T47D (cell line): ENCODE measurements at regions not wholly inside any gene's neighbourhood (a gene's known extent, or its start where the extent isn't known, plus 50 kb on each side); places are given as distances from the start of the nearest gene placed in this dataset.
"Not testable (repeated sequence)": the region's sequence is repeated elsewhere in the genome, so short reads cannot be mapped to it uniquely, and the experiment has no call there.

Experiments used
- DNase-seq, 2 experiments: peaks; one replicate each; pipeline versions ENCODE4 v3.0.0 to v3.0.0-alpha.2; 2011 to 2012; ENCODE audit warnings: low read depth in 1 of 2, low spot score in 1 of 2
- JUND ChIP-seq: IDR thresholded peaks from 2 replicates; pipeline ENCODE4 v1.6.1; 2012; ENCODE audit warnings: low read depth
- in situ Hi-C: cut with HindIII; loops from 2 replicates; pipeline ENCODE4 v1.10.0; 2016; ENCODE audit warnings: low sequenced_read_pairs, low pct_unique_long_range_greater_than_20kb

DNA sequence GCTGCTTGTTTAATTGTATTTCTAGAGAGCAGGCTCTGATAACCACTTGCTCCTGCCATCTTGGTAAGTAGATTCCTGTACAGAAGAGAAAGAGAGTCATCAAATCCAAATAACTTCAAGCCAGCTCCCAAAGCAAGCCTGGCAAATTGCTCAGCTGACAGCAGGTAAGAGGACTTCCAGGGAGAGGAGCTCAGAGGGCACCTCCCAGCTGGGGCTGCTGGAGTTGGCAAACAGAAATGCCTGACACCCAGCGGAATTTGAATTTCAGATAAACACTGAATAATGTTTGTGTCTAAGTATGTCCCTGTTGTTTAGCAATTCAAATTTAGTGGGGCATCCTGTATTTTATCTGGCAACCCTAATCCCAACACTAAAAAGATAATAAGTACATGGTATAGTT, 86.2 kb downstream of the MYL12B start:
- no peak for TF ChIP-seq JUND
- no peak for DNase-seq
- in situ Hi-C loops: no loop called here

DNA sequence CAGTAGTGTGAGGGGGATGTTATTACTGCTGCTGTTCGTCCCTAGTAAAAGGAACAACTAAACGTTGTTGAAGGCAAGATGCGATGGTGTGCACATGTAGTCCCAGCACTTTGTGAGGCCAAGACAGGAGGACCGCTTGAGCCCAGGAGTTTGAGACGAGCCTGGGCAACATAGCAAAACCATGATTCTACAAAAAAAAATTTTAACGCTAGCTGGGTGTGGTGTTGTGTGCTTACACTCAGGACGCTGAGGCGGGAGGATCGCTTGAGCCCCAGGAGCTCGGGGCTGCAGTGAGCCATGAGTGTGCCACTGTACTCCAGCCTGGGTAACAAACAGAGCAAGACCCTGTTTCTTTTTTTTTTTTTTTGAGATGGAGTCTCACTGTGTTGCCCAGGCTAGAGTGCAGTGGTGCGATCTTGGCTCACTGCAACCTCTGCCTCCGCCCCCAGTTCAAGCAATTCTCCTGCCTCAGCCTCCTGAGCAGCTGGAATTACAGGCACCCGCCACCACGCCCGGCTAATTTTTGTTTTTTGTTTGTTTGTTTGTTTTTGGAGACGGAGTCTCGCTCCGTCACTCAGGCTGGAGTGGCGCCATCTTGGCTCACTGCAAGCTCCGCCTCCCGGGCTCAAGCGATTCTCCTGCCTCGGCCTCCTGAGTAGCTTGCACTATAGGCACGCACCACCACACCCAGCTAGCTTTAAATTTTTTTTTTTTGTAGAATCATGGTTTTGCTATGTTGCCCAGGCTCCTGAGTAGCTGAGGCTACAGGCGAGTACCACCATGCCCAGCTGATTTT, 87.3 kb downstream of the MYL12B start:
- in situ Hi-C loops, DNase-seq: not testable (repeated sequence)

DNA sequence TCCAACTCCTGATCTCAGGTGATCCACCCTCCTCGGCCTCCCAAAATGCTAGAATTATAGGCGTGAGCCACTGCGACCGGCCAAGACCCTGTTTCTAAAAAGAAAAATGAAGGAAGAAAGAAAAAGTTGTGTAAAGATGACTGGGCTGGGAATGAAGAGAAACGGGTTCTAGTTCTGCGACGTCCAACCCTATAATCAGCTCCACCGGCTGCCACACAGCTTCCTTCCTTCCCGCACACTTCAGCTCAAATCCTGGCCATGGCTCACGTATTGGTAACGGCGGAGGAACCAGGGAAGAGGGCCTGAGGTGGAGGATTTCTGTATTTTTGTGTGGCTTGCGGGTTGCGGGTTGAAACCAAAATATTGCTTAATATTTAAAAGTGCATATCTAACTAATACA, 88.1 kb downstream of the MYL12B start:
- TF ChIP-seq JUND: no peak
- in situ Hi-C loops: no loop called here
- DNase-seq: no peak

DNA sequence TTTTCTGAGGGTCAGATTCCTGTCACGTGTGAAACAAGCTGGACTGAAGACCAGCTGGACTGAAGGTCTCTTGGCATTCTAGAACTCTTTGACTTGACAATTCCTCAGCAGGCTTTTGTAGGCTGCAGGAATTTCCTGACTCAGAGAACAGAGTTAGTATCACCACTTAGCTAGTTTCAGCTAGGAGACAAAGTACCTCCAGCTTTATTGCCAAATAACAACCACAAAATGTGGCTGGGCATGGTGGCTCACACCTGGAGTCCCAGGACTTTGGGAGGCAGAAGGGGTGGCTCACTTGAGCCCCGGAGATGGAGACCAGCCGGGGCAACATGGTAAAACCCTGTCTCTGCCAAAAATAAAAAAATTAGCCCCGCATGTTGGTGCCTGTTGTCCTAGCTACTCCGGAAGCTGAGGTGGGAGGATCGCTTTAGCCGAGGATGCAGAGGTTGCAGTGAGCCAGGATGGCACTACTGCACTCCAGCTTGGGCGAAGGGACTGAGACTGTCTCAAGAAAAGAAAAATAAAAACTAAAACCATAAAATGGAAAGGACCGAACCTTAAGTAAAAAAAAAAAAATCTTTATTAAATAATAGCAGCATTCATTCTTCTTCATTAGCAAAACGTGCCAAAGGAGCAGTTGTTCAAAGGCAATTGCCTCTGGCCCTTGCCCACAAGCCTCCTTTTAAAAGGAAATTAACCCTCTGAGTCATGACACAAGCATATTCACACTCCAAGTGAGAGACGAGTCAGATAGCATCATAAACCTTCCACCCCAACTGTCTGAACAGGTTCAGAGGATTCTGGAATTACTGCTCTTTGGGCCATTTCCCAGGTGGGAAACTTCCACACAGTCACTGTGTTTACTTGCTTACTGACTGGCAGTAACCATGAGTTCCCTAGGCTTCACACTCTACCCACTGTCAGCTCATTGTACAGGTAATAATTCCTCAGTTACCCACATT, 88.9 kb downstream of the MYL12B start:
- in situ Hi-C loops: no loop called here
- no peak for TF ChIP-seq JUND
- DNase-seq: peak in 1 of 2 experiments; percentile 42

DNA sequence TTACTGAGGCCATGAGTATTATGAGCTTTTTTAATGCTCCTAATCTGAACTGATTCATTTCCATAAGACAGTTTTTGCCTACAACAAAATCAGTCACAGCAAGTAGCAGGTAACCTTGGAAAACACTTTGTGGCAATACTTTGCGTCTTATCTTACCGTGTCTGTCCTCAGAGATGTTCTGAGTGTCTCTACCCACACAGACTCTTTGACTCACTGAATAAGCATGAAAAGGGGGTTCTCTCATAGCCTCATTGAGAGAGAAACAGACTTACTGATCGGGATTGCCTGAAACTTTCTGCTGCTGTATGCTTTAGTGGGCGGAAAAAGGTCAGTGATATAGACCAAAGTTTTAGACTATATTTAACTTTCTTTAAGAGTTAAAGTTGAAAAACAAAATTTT, 92.6 kb downstream of the MYL12B start:
- no peak for TF ChIP-seq JUND
- no peak for DNase-seq
- in situ Hi-C loops: no loop called here

DNA sequence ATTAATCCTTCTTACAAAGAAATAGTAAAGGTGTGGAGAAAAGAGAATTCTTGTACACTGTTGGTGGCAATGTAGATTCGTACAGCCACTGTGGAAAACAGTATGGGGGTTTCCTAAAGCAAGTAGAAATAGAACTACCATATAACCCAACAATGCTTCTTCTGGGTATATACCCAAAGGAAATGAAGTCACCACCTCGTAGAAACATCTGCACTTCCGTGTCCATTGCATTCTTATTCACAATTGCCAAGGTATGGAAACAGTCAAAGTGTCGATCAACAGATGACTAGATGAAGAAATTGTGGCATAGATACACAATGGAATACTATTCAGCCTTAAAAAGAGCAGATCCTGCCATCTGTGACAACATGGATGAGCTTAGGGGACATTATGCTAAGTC, 93.4 kb upstream of the TGIF1 start:
- no peak for TF ChIP-seq JUND
- in situ Hi-C loops: no loop called here
- no peak for DNase-seq

DNA sequence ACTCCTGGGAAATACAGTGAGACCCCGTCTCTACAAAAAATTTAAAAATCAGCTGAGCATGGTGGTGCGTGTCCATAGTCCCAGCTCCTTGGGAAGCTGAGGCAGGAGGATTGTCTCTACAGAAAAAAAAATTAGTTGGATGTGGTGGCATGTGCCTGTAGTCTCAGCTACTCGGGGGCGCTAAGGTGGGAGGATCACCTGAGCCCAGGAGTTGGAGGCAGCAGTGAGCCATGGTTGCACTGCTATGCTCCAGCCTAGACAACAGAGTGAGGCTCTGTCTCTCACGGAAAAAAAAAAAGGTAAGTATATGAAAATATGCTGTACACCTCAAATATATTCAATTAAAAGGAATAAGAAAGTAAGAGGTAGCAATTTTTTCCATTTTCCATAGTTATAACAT, 92.5 kb upstream of the TGIF1 start:
- no peak for DNase-seq
- in situ Hi-C loops: no loop called here

DNA sequence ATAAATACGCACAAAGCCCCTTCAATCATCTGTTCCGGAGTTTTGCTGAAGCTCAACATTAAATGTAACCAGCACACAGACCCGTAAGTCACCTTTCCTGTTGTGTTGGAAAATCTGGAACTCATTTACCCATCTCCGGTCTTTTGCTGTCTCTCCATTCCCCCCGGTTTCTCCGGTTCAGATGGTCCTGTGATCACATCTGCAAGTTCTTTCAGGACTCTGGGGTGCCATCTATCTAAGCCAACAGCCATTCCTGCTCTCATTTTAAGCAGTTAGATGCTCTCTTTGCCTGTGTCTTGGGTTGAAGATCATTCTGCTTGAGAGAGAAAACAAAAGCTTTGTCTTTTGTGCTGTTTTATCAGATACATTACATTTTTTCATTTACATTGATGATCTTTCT, 91.7 kb upstream of the TGIF1 start:
- no peak for DNase-seq
- TF ChIP-seq JUND: no peak
- in situ Hi-C loops: no loop called here

More for the DNA sequence above, 92.5 kb upstream of the TGIF1 start:
- no peak for TF ChIP-seq JUND

DNA sequence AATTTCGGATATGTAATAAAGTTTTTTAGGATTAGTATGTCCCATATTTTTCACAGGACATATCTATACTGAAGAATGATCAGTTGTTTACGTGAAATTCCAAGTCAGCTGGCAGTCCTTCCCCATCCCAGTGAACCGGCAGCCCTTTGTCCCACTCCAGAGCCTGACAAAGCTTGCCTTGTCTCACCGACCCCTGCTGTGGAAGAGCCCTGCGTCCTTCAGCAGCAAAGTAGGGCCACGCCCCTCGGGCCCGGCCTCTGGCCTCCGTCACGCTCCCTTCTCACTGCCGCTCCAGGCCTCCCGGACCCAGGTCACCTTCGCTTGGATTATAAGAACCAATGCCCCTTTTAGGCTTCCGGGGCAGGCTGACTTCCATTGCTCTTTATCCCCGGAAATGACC, 89.8 kb upstream of the TGIF1 start:
- no peak for DNase-seq
- in situ Hi-C loops: no loop called here
- no peak for TF ChIP-seq JUND

DNA sequence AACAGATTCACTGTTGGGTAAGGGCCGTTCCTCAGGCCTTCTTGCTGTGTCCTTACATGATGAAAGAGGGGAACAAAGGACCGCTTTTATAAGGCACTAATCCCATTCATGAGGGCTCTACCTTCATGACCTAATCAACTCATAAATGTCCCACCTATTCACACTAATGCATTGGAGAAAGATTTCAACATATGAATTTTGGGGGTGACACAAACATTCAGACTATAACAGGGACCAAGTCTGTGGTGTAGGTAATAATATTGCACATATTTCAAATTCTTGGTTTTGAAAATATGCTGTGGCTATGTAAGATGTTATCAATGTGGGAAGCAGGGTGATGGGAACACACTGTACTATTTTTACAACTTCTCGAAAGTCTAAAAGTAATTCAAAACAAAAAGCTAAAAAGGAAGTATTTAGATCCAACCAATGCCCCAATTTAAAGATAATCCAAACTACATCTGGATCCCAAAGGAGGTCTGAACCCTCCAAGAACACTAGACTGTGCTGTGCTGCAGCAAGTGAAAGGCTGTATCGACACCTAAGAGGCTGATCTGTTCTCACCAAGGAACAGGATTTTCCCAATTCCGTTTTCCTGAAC, 82.4 kb upstream of the TGIF1 start:
- in situ Hi-C loops: no loop called here
- DNase-seq: peak in 1 of 2 experiments; percentile 52
- no peak for TF ChIP-seq JUND

DNA sequence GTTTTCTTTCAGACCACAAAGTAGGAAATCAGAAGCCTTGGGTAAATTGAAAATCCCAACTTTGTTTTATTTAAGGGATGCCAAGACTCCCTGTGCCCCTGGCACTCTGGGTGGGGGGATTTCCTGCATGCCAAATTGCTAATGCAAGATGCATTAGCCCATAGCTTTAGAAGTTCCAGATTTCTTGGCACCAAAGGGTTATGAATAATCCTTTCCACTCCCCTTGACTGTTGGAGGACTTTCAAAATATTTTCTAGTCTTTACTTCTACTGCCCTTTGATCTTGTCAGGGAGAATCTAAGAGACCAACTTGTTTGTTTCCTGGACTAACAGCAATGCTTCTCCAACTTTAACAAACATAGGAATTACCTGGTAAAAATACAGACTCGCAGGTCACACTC, 81.8 kb upstream of the TGIF1 start:
- peak in 1 of 2 experiments; percentile 43 for DNase-seq
- in situ Hi-C loops: no loop called here
- TF ChIP-seq JUND: no peak

DNA sequence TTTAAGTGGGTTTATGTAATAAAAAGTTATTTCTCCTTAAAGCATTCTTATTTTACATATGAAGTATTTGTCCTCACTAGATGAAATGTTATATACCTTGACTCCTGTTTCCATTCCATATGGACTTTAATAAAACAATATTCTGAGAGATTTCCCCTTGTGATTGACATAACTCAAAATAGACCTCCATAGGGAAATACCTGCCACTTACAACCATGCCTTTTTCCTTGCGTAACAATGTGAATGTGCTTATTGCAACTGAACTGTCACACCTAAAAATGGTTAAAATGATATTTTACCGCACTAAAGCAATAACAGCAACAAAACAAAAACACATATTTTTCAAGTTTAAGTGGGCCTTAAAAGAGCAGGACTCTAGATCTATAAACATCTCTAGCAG, 70.3 kb upstream of the TGIF1 start:
- no peak for DNase-seq
- TF ChIP-seq JUND: no peak
- in situ Hi-C loops: no loop called here
